GM13976 (cell line): ENCODE measurements at regions not wholly inside any gene's neighbourhood (a gene's known extent, or its start where the extent isn't known, plus 50 kb on each side); places are given as distances from the start of the nearest gene placed in this dataset.

Experiments
- DNase-seq: peaks from one replicate; pipeline ENCODE4 v3.0.0; 2012; ENCODE audit warnings: low spot score
- CTCF ChIP-seq: IDR thresholded peaks from 2 replicates; pipeline ENCODE4 v1.5.1; 2012; ENCODE audit warnings: borderline replicate concordance, mild to moderate bottlenecking; ENCODE audit not compliant: insufficient read depth; ENCODE audit errors: extremely low read depth, missing control alignments, control extremely low read depth
- in situ Hi-C: fragments of 300-500 bp; cut with MboI; formaldehyde crosslinking; loops from one replicate; pipeline ENCODE4 v1.12.0; 2022; ENCODE audit warnings: low sequenced_read_pairs, mixed read lengths, inconsistent platforms; ENCODE audit not compliant: unreplicated experiment

GRCh38 chr1:111568160-111568647 lies 51.4 kb upstream of the RAP1A start:
- DNase-seq: no peak
- in situ Hi-C loops: no loop called here
- TF ChIP-seq CTCF: no peak
